Esophagus muscularis mucosa (tissue), 4 donors: ENCODE measurements at regions not wholly inside any gene's neighbourhood (a gene's known extent, or its start where the extent isn't known, plus 50 kb on each side); places are given as distances from the start of the nearest gene placed in this dataset.

Experiments used
- DNase-seq: peaks from one replicate; pipeline ENCODE4 v3.0.0-alpha.2; 2017; ENCODE audit errors: extremely low spot score
- H3K27ac ChIP-seq, 4 donors: fragments of 200-600 bp; sonication (generic); replicated peaks in 1 of 4; 1 replicate in 3 of 4; 2 replicates in 1 of 4; pipeline ENCODE4 v1.5.1; 2016 to 2019; ENCODE audit warnings: mild to moderate bottlenecking in 1 of 4
- H3K27me3 ChIP-seq, 4 donors: fragments of 200-600 bp; sonication (generic); one replicate each; pipeline versions ENCODE4 v1.5.1 to v1.6.0; 2016 to 2019
- H3K36me3 ChIP-seq, 4 donors: fragments of 200-600 bp; sonication (generic); one replicate each; pipeline ENCODE4 v1.5.1; 2016 to 2019
- H3K4me1 ChIP-seq, 4 donors: fragments of 200-600 bp; sonication (generic); one replicate each; pipeline ENCODE4 v1.5.1; 2016 to 2019
- H3K4me3 ChIP-seq, 4 donors: fragments of 200-600 bp; sonication (generic); 1 replicate in 2 of 4; 2 replicates in 2 of 4; pipeline ENCODE4 v1.5.1; 2016 to 2019; ENCODE audit warnings: mild to moderate bottlenecking in 4 of 4, moderate library complexity in 1 of 4
- H3K9me3 ChIP-seq, 4 donors: fragments of 200-600 bp; sonication (generic); 1 replicate in 3 of 4; 2 replicates in 1 of 4; pipeline ENCODE4 v1.5.1; 2016 to 2019
- EP300 ChIP-seq: sonication (generic); formaldehyde crosslinking; IDR thresholded peaks from one replicate; pipeline ENCODE4 v1.6.1; 2017; ENCODE audit warnings: antibody characterized with exemption
- POLR2A ChIP-seq: fragments of 450-650 bp; IDR thresholded peaks from one replicate; pipeline ENCODE4 v1.6.1; 2017; ENCODE audit warnings: antibody characterized with exemption, moderate library complexity, mild to moderate bottlenecking, low read depth
- POLR2AphosphoS5 ChIP-seq, 2 donors: sonication (generic); formaldehyde crosslinking; IDR thresholded peaks; one replicate each; pipeline ENCODE4 v1.6.1; 2017; ENCODE audit warnings: antibody characterized with exemption in 2 of 2
- WGBS: methylation state at CpG from one replicate; pipeline ENCODE4 v1.1.5; 2018; 5-methylcytosine and 5-hydroxymethylcytosine counted together
- intact Hi-C: fragments of 100-400 bp; cut with DNase I; formaldehyde crosslinking; loops from one replicate; pipeline ENCODE4 v1.15.1; 2023
- TF ChIP-seq, protein P1 (sequence below), 3 experiments: fragments of 200-600 bp in 2 of 3; fragments of 450-650 bp in 1 of 3; sonication (generic) in 2 of 3; IDR thresholded peaks; one replicate each; pipeline ENCODE4 v1.5.1; 2017 to 2019; ENCODE audit warnings: antibody characterized with exemption in 3 of 3, mild to moderate bottlenecking in 2 of 3, moderate library complexity in 1 of 3

DNA sequence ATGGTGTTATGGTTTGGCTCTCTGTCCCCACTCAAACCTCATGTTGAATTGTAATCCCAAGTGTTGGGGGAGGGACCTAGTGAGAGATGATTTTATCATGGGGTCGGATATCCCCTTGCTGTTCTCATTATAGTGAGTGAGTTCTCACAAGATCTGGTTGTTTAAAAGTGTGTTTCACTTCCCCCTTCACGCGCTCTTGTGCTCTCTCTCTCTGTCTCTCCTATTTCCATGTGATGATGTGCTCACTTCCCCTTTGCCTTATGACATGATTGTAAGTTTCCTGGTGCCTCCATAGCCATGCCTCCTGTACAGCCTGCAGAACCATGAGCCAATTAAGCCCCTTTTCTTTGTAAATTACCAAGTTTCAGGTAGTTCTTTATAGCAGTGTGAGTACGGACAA is 765.1 kb downstream of the KCNA4 start:
- Histone ChIP-seq H3K4me1 (no peaks in the 10 kb centered on the region), H3K9me3 (no peaks in the 10 kb centered on the region), H3K36me3 (no peaks in the 10 kb centered on the region), H3K4me3 (no peak overlapping the region), H3K27ac (no peak overlapping the region), H3K27me3 (no peaks in the 10 kb centered on the region)
- WGBS, result 69% methylated on average over 4 of the region's 4 CpGs
- TF ChIP-seq POLR2AphosphoS5 (IDR thresholded peaks at IDR 0.05) (no peak), EP300 (no peak), POLR2A (no peak)
- TF ChIP-seq, protein P1, sequence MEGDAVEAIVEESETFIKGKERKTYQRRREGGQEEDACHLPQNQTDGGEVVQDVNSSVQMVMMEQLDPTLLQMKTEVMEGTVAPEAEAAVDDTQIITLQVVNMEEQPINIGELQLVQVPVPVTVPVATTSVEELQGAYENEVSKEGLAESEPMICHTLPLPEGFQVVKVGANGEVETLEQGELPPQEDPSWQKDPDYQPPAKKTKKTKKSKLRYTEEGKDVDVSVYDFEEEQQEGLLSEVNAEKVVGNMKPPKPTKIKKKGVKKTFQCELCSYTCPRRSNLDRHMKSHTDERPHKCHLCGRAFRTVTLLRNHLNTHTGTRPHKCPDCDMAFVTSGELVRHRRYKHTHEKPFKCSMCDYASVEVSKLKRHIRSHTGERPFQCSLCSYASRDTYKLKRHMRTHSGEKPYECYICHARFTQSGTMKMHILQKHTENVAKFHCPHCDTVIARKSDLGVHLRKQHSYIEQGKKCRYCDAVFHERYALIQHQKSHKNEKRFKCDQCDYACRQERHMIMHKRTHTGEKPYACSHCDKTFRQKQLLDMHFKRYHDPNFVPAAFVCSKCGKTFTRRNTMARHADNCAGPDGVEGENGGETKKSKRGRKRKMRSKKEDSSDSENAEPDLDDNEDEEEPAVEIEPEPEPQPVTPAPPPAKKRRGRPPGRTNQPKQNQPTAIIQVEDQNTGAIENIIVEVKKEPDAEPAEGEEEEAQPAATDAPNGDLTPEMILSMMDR (IDR thresholded peaks at IDR 0.05), result no peak
- no peak for DNase-seq
- intact Hi-C loops, result no loop called here

DNA sequence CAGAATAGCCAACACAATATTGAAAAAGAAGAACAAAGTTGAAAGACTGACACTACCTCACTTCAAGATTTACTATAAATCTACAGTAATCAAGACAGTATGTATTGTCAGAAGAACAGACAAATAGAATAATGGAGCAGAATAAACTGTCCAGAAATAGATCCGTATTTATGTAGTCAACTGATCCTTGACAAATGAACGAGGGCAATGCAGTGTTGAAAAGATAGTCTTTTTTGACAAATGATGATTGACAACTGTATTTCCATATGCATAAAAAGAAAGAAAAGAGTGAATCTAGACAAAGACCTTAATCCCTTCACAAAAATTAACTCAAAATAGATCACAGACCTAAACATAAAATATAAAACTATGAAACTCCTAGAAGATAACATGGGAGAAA is 767.1 kb downstream of the KCNA4 start:
- Histone ChIP-seq H3K36me3 (no peaks in the 10 kb centered on the region), H3K27ac (no peak overlapping the region), H3K9me3 (no peaks in the 10 kb centered on the region), H3K27me3 (no peaks in the 10 kb centered on the region), H3K4me1 (no peaks in the 10 kb centered on the region), H3K4me3 (no peak overlapping the region)
- DNase-seq, result no peak
- 83% methylated on average over 2 of the region's 2 CpGs for WGBS
- TF ChIP-seq EP300 (no peak), POLR2AphosphoS5 (IDR thresholded peaks at IDR 0.05) (no peak), POLR2A (no peak)
- intact Hi-C loops, result no loop called here

DNA sequence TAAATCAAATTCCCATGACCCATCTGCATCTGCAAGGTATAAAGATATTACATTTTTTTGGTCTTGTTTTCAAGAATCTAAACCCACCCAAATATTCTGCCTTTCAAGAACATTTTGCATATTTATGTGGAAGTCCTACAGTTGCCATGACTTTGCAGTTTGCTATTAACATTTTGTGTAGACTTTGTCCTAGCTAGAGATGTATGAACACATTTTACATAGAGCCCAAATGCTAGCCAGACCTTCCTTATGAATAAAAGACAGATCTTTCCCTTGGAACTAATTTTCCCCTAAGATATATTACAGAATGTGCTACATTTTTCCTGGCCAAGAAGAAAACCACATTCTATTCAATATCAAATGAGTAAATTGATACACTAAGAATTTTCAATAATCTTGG is 772.5 kb downstream of the KCNA4 start:
- Histone ChIP-seq H3K27me3 (no peaks in the 10 kb centered on the region), H3K4me1 (no peaks in the 10 kb centered on the region), H3K27ac (no peak overlapping the region), H3K4me3 (no peak overlapping the region), H3K9me3 (no peaks in the 10 kb centered on the region), H3K36me3 (no peaks in the 10 kb centered on the region)
- TF ChIP-seq, protein P1 (IDR thresholded peaks at IDR 0.05), result no peak
- TF ChIP-seq EP300 (no peak), POLR2A (no peak), POLR2AphosphoS5 (IDR thresholded peaks at IDR 0.05) (no peak)
- no peak for DNase-seq
- intact Hi-C loops, result no loop called here

DNA sequence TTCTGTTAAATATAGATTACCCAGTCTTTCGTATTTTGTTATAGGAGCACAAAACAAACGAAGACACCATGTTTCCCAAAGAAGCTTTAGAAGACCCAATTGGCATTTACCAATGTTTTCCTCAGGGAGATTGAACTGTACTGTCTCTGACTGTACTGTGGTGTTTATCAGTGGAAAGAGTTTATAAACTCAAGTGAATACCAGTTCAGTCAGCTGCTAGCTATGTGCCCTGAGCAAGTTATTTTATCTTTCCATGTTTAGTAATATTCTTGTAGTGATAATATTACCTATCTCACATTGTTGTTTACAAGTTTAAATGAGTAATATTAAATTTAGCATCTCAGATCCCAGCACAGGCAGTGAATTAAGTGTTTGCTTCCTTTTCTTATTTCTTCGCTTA is 773.2 kb downstream of the KCNA4 start:
- WGBS, result 98% methylated on average over 3 of the region's 3 CpGs
- Histone ChIP-seq H3K36me3 (no peaks in the 10 kb centered on the region), H3K27me3 (no peaks in the 10 kb centered on the region), H3K9me3 (no peaks in the 10 kb centered on the region), H3K4me1 (no peaks in the 10 kb centered on the region), H3K4me3 (no peak overlapping the region), H3K27ac (no peak overlapping the region)
- intact Hi-C loops, result no loop called here
- no peak for DNase-seq
- TF ChIP-seq, protein P1 (IDR thresholded peaks at IDR 0.05), result no peak
- TF ChIP-seq POLR2AphosphoS5 (IDR thresholded peaks at IDR 0.05) (no peak), POLR2A (no peak), EP300 (no peak)

DNA sequence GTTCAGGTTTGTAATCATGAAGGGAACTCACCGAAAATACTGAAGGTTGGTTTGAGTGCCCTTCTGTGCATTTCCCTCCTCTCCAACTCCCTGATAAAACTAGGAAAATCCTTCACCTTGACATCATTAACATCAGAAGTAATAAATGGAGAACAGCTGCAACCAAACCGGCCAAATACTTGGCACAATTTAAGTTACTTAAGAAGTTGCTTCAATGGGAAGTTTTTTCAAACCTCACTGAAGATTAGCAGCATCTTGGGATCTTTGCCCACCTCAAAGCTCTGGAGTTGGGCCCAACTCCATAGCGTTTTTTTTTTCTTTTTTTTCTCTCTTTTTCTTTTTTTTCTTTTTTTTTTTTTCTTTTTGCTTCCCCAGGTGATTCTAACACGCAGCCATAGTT is 784.8 kb downstream of the KCNA4 start:
- no peak for DNase-seq
- Histone ChIP-seq H3K9me3 (no peaks in the 10 kb centered on the region), H3K27me3 (no peaks in the 10 kb centered on the region), H3K4me3 (no peak overlapping the region), H3K4me1 (peaks cover 0 to 7% (median 0%) of the 10 kb centered on the region in 4 donors), H3K36me3 (no peaks in the 10 kb centered on the region), H3K27ac (no peak overlapping the region)
- intact Hi-C loops, result no loop called here
- 49% methylated on average over 4 of the region's 4 CpGs for WGBS
- TF ChIP-seq, protein P1 (IDR thresholded peaks at IDR 0.05), result no peak
- TF ChIP-seq EP300, result no peak
